Stimulated activated memory B cell treated with anti-CD40 and anti-IgM and Interleukin-4, amounts not matched to agents 10 μg/mL and 1 μg/mL and 100 μg/mL, for 72 hours (primary cell): ENCODE measurements at regions not wholly inside any gene's neighbourhood (a gene's known extent, or its start where the extent isn't known, plus 50 kb on each side); places are given as distances from the start of the nearest gene placed in this dataset.

Experiments used
- ATAC-seq: fragments of 150-1000 bp; cut with Tn5 transposase; 2 replicates; pipeline ENCODE4 v1.10.0; 2021
- H3K27ac Mint-ChIP-seq: one replicate; pipeline ENCODE4 v1.8.0; 2022; ENCODE audit warnings: mild to moderate bottlenecking, mixed read lengths
- H3K27me3 Mint-ChIP-seq: one replicate; pipeline ENCODE4 v1.8.0; 2022; ENCODE audit warnings: mixed read lengths
- H3K36me3 Mint-ChIP-seq: one replicate; pipeline ENCODE4 v1.8.0; 2022; ENCODE audit warnings: mixed read lengths
- H3K4me1 Mint-ChIP-seq: one replicate; pipeline ENCODE4 v1.8.0; 2022; ENCODE audit warnings: mixed read lengths
- H3K4me3 Mint-ChIP-seq: one replicate; pipeline ENCODE4 v1.8.0; 2022; ENCODE audit warnings: mild to moderate bottlenecking, moderate library complexity, mixed read lengths
- H3K9me3 Mint-ChIP-seq: one replicate; pipeline ENCODE4 v1.8.0; 2022; ENCODE audit warnings: mixed read lengths

GRCh38 chr6:168156742-168157265, 77.8 kb upstream of the FRMD1 start:
- no peaks in the 10 kb centered on the region for H3K4me1 Mint-ChIP-seq
- peaks cover 20% of the 10 kb centered on the region for H3K27me3 Mint-ChIP-seq
- no peak overlapping the region for H3K4me3 Mint-ChIP-seq
- no peaks in the 10 kb centered on the region for H3K9me3 Mint-ChIP-seq
- H3K36me3 Mint-ChIP-seq: no peaks in the 10 kb centered on the region
- H3K27ac Mint-ChIP-seq: no peak overlapping the region
- no peak for ATAC-seq

GRCh38 chr6:168155821-168156741, 77.1 kb upstream of the FRMD1 start:
- no peak for ATAC-seq
- H3K27ac Mint-ChIP-seq: no peak overlapping the region
- H3K9me3 Mint-ChIP-seq: no peaks in the 10 kb centered on the region
- H3K27me3 Mint-ChIP-seq: peaks cover 20% of the 10 kb centered on the region
- H3K36me3 Mint-ChIP-seq: no peaks in the 10 kb centered on the region
- no peaks in the 10 kb centered on the region for H3K4me1 Mint-ChIP-seq
- H3K4me3 Mint-ChIP-seq: no peak overlapping the region

GRCh38 chr6:168155193-168155592, 76.2 kb upstream of the FRMD1 start:
- no peak for ATAC-seq
- H3K27ac Mint-ChIP-seq: no peak overlapping the region
- peaks cover 20% of the 10 kb centered on the region for H3K27me3 Mint-ChIP-seq
- no peaks in the 10 kb centered on the region for H3K36me3 Mint-ChIP-seq
- no peak overlapping the region for H3K4me3 Mint-ChIP-seq
- H3K9me3 Mint-ChIP-seq: no peaks in the 10 kb centered on the region
- H3K4me1 Mint-ChIP-seq: no peaks in the 10 kb centered on the region

GRCh38 chr6:168154263-168154917, 75.4 kb upstream of the FRMD1 start:
- no peaks in the 10 kb centered on the region for H3K36me3 Mint-ChIP-seq
- peaks cover 16% of the 10 kb centered on the region for H3K27me3 Mint-ChIP-seq
- H3K4me3 Mint-ChIP-seq: no peak overlapping the region
- no peaks in the 10 kb centered on the region for H3K4me1 Mint-ChIP-seq
- no peak overlapping the region for H3K27ac Mint-ChIP-seq
- ATAC-seq: no peak
- H3K9me3 Mint-ChIP-seq: no peaks in the 10 kb centered on the region

GRCh38 chr6:168153553-168153952, 74.5 kb upstream of the FRMD1 start:
- ATAC-seq: no peak
- no peaks in the 10 kb centered on the region for H3K4me1 Mint-ChIP-seq

GRCh38 chr6:168152980-168153379, 74.0 kb upstream of the FRMD1 start:
- Mint-ChIP-seq H3K27ac (no peak overlapping the region), H3K4me3 (no peak overlapping the region), H3K9me3 (no peaks in the 10 kb centered on the region), H3K4me1 (no peaks in the 10 kb centered on the region), H3K27me3 (peaks cover 11% of the 10 kb centered on the region), H3K36me3 (no peaks in the 10 kb centered on the region)
- ATAC-seq: no peak

More at GRCh38 chr6:168153553-168153952, 74.5 kb upstream of the FRMD1 start:
- Mint-ChIP-seq H3K27me3 (peaks cover 11% of the 10 kb centered on the region), H3K27ac (no peak overlapping the region), H3K9me3 (no peaks in the 10 kb centered on the region), H3K36me3 (no peaks in the 10 kb centered on the region), H3K4me3 (no peak overlapping the region)

- H3K36me3 Mint-ChIP-seq: no peaks in the 10 kb centered on the region
- no peaks in the 10 kb centered on the region for H3K4me1 Mint-ChIP-seq
- peaks cover 11% of the 10 kb centered on the region for H3K27me3 Mint-ChIP-seq
- no peaks in the 10 kb centered on the region for H3K9me3 Mint-ChIP-seq
- no peak overlapping the region for H3K27ac Mint-ChIP-seq
- H3K4me3 Mint-ChIP-seq: no peak overlapping the region
- no peak for ATAC-seq
These were observed 73.4 kb upstream of the FRMD1 start for GRCh38 chr6:168152306-168152963.

GRCh38 chr6:168150551-168151320, 71.7 kb upstream of the FRMD1 start:
- Mint-ChIP-seq H3K27me3 (peaks cover 11% of the 10 kb centered on the region), H3K27ac (no peak overlapping the region), H3K9me3 (no peaks in the 10 kb centered on the region), H3K36me3 (no peaks in the 10 kb centered on the region), H3K4me1 (no peaks in the 10 kb centered on the region), H3K4me3 (no peak overlapping the region)
- no peak for ATAC-seq

GRCh38 chr6:168149015-168149414, 70.0 kb upstream of the FRMD1 start:
- no peaks in the 10 kb centered on the region for H3K36me3 Mint-ChIP-seq
- no peaks in the 10 kb centered on the region for H3K9me3 Mint-ChIP-seq
- peaks cover 21% of the 10 kb centered on the region for H3K27me3 Mint-ChIP-seq
- no peaks in the 10 kb centered on the region for H3K4me1 Mint-ChIP-seq
- H3K27ac Mint-ChIP-seq: no peak overlapping the region
- no peak for ATAC-seq
- H3K4me3 Mint-ChIP-seq: no peak overlapping the region

- peaks cover 26% of the 10 kb centered on the region for H3K27me3 Mint-ChIP-seq
- no peaks in the 10 kb centered on the region for H3K4me1 Mint-ChIP-seq
- no peak for ATAC-seq
- H3K9me3 Mint-ChIP-seq: no peaks in the 10 kb centered on the region
- no peak overlapping the region for H3K27ac Mint-ChIP-seq
- H3K4me3 Mint-ChIP-seq: no peak overlapping the region
- no peaks in the 10 kb centered on the region for H3K36me3 Mint-ChIP-seq
These were observed 69.3 kb upstream of the FRMD1 start for GRCh38 chr6:168148231-168148849.

GRCh38 chr6:168147205-168147738, 68.3 kb upstream of the FRMD1 start:
- H3K9me3 Mint-ChIP-seq: no peaks in the 10 kb centered on the region
- no peak for ATAC-seq
- no peaks in the 10 kb centered on the region for H3K36me3 Mint-ChIP-seq
- H3K4me3 Mint-ChIP-seq: no peak overlapping the region
- H3K27me3 Mint-ChIP-seq: peaks cover 26% of the 10 kb centered on the region
- no peak overlapping the region for H3K27ac Mint-ChIP-seq
- H3K4me1 Mint-ChIP-seq: no peaks in the 10 kb centered on the region

GRCh38 chr6:168145747-168146596, 67.0 kb upstream of the FRMD1 start:
- ATAC-seq: no peak
- H3K27ac Mint-ChIP-seq: no peak overlapping the region
- H3K4me3 Mint-ChIP-seq: no peak overlapping the region
- no peaks in the 10 kb centered on the region for H3K9me3 Mint-ChIP-seq
- H3K36me3 Mint-ChIP-seq: no peaks in the 10 kb centered on the region
- H3K4me1 Mint-ChIP-seq: no peaks in the 10 kb centered on the region
- H3K27me3 Mint-ChIP-seq: peaks cover 26% of the 10 kb centered on the region

- Mint-ChIP-seq H3K27me3 (peaks cover 18% of the 10 kb centered on the region), H3K27ac (no peak overlapping the region), H3K4me3 (no peak overlapping the region), H3K4me1 (no peaks in the 10 kb centered on the region), H3K9me3 (peaks cover 9% of the 10 kb centered on the region), H3K36me3 (no peaks in the 10 kb centered on the region)
- ATAC-seq: no peak
These were observed 60.1 kb upstream of the FRMD1 start for GRCh38 chr6:168139121-168139520.
